SK-N-SH treated with all-trans-retinoic acid at 6 μM for 48 hours (cell line): ENCODE measurements at regions not wholly inside any gene's neighbourhood (a gene's known extent, or its start where the extent isn't known, plus 50 kb on each side); places are given as distances from the start of the nearest gene placed in this dataset.

ENCODE experiments used
- ATAC-seq: fragments of 200-7000 bp; cut with Tn5 transposase; 3 replicates; pipeline ENCODE4 v1.9.1; 2020; ENCODE audit warnings: mild to moderate bottlenecking, moderate library complexity
- ARNTL ChIP-seq: fragments of 450-650 bp; formaldehyde crosslinking; IDR thresholded peaks from 2 replicates; pipeline ENCODE4 v1.5.0; 2020; ENCODE audit warnings: low read depth, mild to moderate bottlenecking, moderate library complexity, borderline replicate concordance
- BACH2 ChIP-seq: fragments of 250-450 bp; sonication (Bioruptor Pico); IDR thresholded peaks from 2 replicates; pipeline ENCODE4 v1.9.0; 2021; ENCODE audit warnings: mild to moderate bottlenecking, borderline replicate concordance
- CSDC2 ChIP-seq: fragments of 250-450 bp; sonication (Bioruptor Pico); IDR thresholded peaks from 2 replicates; pipeline ENCODE4 v1.5.0; 2020; ENCODE audit warnings: mild to moderate bottlenecking, moderate library complexity
- ESRRG ChIP-seq: fragments of 250-450 bp; sonication (Bioruptor Pico); IDR thresholded peaks from 2 replicates; pipeline ENCODE4 v1.6.1; 2021; ENCODE audit warnings: mild to moderate bottlenecking
- GLIS3 ChIP-seq: fragments of 250-450 bp; sonication (Bioruptor Pico); IDR thresholded peaks from 2 replicates; pipeline ENCODE4 v1.5.0; 2020; ENCODE audit warnings: mild to moderate bottlenecking, moderate library complexity
- ISL1 ChIP-seq: fragments of 250-450 bp; sonication (Bioruptor Pico); IDR thresholded peaks from 2 replicates; pipeline ENCODE4 v2.1.2; 2022; ENCODE audit warnings: mild to moderate bottlenecking, moderate library complexity
- OSR1 ChIP-seq: fragments of 250-450 bp; sonication (Bioruptor Pico); IDR thresholded peaks from 2 replicates; pipeline ENCODE4 v1.8.0; 2022; ENCODE audit warnings: moderate library complexity, mild to moderate bottlenecking, inconsistent platforms
- PPARA ChIP-seq: fragments of 250-450 bp; sonication (Bioruptor Pico); IDR thresholded peaks from 2 replicates; pipeline ENCODE4 v1.5.0; 2020; ENCODE audit warnings: mild to moderate bottlenecking, borderline replicate concordance
- RARB ChIP-seq: fragments of 250-450 bp; sonication (Bioruptor Pico); IDR thresholded peaks from 2 replicates; pipeline ENCODE4 v1.8.0; 2021; ENCODE audit warnings: mild to moderate bottlenecking, moderate library complexity
- SNAI2 ChIP-seq: fragments of 250-450 bp; sonication (Bioruptor Pico); IDR thresholded peaks from 2 replicates; pipeline ENCODE4 v1.5.0; 2020; ENCODE audit warnings: mild to moderate bottlenecking, moderate library complexity
- TCF4 ChIP-seq: fragments of 250-450 bp; sonication (Bioruptor Pico); IDR thresholded peaks from 2 replicates; pipeline ENCODE4 v1.8.0; 2021; ENCODE audit warnings: mild to moderate bottlenecking, moderate library complexity, borderline replicate concordance
- TOX ChIP-seq: fragments of 250-450 bp; sonication (Bioruptor Pico); IDR thresholded peaks from 2 replicates; pipeline ENCODE4 v1.8.0; 2021; ENCODE audit warnings: mild to moderate bottlenecking, moderate library complexity, borderline replicate concordance
- ZC3H10 ChIP-seq: fragments of 250-450 bp; sonication (Bioruptor Pico); IDR thresholded peaks from 2 replicates; pipeline ENCODE4 v1.5.1; 2021; ENCODE audit warnings: mild to moderate bottlenecking, moderate library complexity
- ZFP3 ChIP-seq: fragments of 250-450 bp; sonication (Bioruptor Pico); IDR thresholded peaks from 2 replicates; pipeline ENCODE4 v1.5.0; 2020; ENCODE audit warnings: mild to moderate bottlenecking, moderate library complexity
- ZFP30 ChIP-seq: fragments of 450-650 bp; formaldehyde crosslinking; IDR thresholded peaks from 2 replicates; pipeline ENCODE4 v1.5.0; 2022; ENCODE audit warnings: mild to moderate bottlenecking, moderate library complexity
- ZNF565 ChIP-seq: fragments of 450-650 bp; formaldehyde crosslinking; conservative IDR thresholded peaks from 2 replicates; pipeline ENCODE4 v1.5.0; 2020; ENCODE audit warnings: low read depth, mild to moderate bottlenecking, moderate library complexity
- ZNF70 ChIP-seq: fragments of 450-650 bp; formaldehyde crosslinking; IDR thresholded peaks from 2 replicates; pipeline ENCODE4 v1.5.0; 2020; ENCODE audit warnings: mild to moderate bottlenecking, moderate library complexity
- ZNF8 ChIP-seq: fragments of 450-650 bp; formaldehyde crosslinking; IDR thresholded peaks from 2 replicates; pipeline ENCODE4 v1.5.0; 2020; ENCODE audit warnings: mild to moderate bottlenecking, moderate library complexity
- TF ChIP-seq, protein P1 (sequence below): fragments of 250-450 bp; sonication (Bioruptor Pico); IDR thresholded peaks from 2 replicates; pipeline ENCODE4 v1.8.0; 2020; ENCODE audit warnings: mild to moderate bottlenecking, moderate library complexity, borderline replicate concordance
- TF ChIP-seq, protein P2 (sequence below): fragments of 250-450 bp; sonication (Bioruptor Pico); IDR thresholded peaks from 2 replicates; pipeline ENCODE4 v1.8.0; 2021; ENCODE audit warnings: low read depth, mild to moderate bottlenecking, moderate library complexity, borderline replicate concordance
- TF ChIP-seq, protein P3 (sequence below): fragments of 250-450 bp; sonication (Bioruptor Pico); IDR thresholded peaks from 2 replicates; pipeline ENCODE4 v1.5.1; 2020; ENCODE audit warnings: low read depth, mild to moderate bottlenecking, moderate library complexity
- TF ChIP-seq, protein P4 (sequence below): fragments of 250-450 bp; sonication (Bioruptor Pico); IDR thresholded peaks from 2 replicates; pipeline ENCODE4 v1.5.0; 2020; ENCODE audit warnings: mild to moderate bottlenecking, moderate library complexity
- TF ChIP-seq, protein P5 (sequence below): fragments of 250-450 bp; sonication (Bioruptor Pico); IDR thresholded peaks from 2 replicates; pipeline ENCODE4 v1.5.1; 2021; ENCODE audit warnings: mild to moderate bottlenecking, moderate library complexity

DNA sequence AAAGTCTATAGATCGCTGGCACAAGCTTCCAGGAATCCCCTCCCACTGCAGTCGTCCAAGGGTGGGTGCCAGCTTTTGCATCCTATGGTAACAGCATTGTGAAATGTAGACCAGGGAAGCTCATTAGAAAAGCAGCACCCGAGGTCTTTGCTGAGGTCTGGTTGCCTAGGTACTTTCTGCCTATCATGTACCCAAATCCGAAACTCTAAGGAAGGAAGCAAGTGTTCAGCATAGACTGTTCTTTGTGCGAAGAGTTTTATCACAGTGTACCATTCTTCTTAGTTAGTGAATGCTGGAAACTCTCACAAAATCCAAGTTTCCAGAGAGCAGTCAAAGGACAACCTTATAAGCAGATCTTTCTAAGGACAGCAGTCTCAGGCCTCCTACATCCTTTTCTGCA, 1532.7 kb upstream of the TMEM132C start:
- no peak for ATAC-seq
- TF ChIP-seq SNAI2 (CRISPR knock-in tag) (no peak), ZNF70 (CRISPR knock-in tag) (no peak), RARB (CRISPR knock-in tag) (no peak), ZNF8 (no peak), PPARA (CRISPR knock-in tag) (no peak), CSDC2 (no peak), ESRRG (CRISPR knock-in tag) (no peak), TCF4 (no peak), OSR1 (CRISPR knock-in tag) (no peak)
- TF ChIP-seq, protein P1, sequence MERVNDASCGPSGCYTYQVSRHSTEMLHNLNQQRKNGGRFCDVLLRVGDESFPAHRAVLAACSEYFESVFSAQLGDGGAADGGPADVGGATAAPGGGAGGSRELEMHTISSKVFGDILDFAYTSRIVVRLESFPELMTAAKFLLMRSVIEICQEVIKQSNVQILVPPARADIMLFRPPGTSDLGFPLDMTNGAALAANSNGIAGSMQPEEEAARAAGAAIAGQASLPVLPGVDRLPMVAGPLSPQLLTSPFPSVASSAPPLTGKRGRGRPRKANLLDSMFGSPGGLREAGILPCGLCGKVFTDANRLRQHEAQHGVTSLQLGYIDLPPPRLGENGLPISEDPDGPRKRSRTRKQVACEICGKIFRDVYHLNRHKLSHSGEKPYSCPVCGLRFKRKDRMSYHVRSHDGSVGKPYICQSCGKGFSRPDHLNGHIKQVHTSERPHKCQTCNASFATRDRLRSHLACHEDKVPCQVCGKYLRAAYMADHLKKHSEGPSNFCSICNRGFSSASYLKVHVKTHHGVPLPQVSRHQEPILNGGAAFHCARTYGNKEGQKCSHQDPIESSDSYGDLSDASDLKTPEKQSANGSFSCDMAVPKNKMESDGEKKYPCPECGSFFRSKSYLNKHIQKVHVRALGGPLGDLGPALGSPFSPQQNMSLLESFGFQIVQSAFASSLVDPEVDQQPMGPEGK (CRISPR knock-in tag), result no peak
- TF ChIP-seq, protein P2, sequence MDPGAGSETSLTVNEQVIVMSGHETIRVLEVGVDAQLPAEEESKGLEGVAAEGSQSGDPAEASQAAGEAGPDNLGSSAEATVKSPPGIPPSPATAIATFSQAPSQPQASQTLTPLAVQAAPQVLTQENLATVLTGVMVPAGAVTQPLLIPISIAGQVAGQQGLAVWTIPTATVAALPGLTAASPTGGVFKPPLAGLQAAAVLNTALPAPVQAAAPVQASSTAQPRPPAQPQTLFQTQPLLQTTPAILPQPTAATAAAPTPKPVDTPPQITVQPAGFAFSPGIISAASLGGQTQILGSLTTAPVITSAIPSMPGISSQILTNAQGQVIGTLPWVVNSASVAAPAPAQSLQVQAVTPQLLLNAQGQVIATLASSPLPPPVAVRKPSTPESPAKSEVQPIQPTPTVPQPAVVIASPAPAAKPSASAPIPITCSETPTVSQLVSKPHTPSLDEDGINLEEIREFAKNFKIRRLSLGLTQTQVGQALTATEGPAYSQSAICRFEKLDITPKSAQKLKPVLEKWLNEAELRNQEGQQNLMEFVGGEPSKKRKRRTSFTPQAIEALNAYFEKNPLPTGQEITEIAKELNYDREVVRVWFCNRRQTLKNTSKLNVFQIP (CRISPR knock-in tag), result no peak
- TF ChIP-seq, protein P3, sequence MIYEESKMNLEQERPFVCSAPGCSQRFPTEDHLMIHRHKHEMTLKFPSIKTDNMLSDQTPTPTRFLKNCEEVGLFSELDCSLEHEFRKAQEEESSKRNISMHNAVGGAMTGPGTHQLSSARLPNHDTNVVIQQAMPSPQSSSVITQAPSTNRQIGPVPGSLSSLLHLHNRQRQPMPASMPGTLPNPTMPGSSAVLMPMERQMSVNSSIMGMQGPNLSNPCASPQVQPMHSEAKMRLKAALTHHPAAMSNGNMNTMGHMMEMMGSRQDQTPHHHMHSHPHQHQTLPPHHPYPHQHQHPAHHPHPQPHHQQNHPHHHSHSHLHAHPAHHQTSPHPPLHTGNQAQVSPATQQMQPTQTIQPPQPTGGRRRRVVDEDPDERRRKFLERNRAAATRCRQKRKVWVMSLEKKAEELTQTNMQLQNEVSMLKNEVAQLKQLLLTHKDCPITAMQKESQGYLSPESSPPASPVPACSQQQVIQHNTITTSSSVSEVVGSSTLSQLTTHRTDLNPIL (CRISPR knock-in tag), result no peak

DNA sequence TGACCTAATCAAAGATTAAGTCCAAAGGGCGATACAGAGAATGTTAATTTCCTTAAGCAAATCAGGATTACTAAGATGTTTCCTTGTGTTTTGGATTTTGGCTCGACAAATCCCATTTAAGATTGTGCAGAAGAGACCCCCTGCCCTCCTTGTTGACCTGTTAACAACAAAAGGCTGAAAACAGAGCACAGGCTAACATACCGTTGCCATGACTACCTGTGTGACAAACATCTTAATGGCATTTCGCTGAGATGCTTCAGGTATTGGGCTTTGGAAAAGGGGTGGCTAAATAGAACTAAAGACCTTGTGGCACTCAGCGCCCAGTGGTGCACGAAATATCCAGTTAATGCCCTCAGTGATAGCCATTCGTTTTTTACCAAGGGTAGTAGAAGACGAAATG, 1532.3 kb upstream of the TMEM132C start:
- no peak for ATAC-seq
- TF ChIP-seq BACH2 (CRISPR knock-in tag), result no peak
- TF ChIP-seq TOX (CRISPR knock-in tag), result no peak
- TF ChIP-seq, protein P3 (CRISPR knock-in tag), result no peak
- no peak for TF ChIP-seq ZNF8
- TF ChIP-seq CSDC2, result no peak
- no peak for TF ChIP-seq ZC3H10
- no peak for TF ChIP-seq RARB (CRISPR knock-in tag)
- no peak for TF ChIP-seq ZFP3
- no peak for TF ChIP-seq ESRRG (CRISPR knock-in tag)
- no peak for TF ChIP-seq SNAI2 (CRISPR knock-in tag)
- TF ChIP-seq OSR1 (CRISPR knock-in tag), result no peak
- no peak for TF ChIP-seq ARNTL (CRISPR knock-in tag)
- no peak for TF ChIP-seq ZFP30
- no peak for TF ChIP-seq TCF4
- no peak for TF ChIP-seq GLIS3 (CRISPR knock-in tag)
- TF ChIP-seq ISL1 (CRISPR knock-in tag), result no peak
- TF ChIP-seq, protein P4, sequence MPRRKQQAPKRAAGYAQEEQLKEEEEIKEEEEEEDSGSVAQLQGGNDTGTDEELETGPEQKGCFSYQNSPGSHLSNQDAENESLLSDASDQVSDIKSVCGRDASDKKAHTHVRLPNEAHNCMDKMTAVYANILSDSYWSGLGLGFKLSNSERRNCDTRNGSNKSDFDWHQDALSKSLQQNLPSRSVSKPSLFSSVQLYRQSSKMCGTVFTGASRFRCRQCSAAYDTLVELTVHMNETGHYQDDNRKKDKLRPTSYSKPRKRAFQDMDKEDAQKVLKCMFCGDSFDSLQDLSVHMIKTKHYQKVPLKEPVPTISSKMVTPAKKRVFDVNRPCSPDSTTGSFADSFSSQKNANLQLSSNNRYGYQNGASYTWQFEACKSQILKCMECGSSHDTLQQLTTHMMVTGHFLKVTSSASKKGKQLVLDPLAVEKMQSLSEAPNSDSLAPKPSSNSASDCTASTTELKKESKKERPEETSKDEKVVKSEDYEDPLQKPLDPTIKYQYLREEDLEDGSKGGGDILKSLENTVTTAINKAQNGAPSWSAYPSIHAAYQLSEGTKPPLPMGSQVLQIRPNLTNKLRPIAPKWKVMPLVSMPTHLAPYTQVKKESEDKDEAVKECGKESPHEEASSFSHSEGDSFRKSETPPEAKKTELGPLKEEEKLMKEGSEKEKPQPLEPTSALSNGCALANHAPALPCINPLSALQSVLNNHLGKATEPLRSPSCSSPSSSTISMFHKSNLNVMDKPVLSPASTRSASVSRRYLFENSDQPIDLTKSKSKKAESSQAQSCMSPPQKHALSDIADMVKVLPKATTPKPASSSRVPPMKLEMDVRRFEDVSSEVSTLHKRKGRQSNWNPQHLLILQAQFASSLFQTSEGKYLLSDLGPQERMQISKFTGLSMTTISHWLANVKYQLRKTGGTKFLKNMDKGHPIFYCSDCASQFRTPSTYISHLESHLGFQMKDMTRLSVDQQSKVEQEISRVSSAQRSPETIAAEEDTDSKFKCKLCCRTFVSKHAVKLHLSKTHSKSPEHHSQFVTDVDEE (CRISPR knock-in tag), result no peak

DNA sequence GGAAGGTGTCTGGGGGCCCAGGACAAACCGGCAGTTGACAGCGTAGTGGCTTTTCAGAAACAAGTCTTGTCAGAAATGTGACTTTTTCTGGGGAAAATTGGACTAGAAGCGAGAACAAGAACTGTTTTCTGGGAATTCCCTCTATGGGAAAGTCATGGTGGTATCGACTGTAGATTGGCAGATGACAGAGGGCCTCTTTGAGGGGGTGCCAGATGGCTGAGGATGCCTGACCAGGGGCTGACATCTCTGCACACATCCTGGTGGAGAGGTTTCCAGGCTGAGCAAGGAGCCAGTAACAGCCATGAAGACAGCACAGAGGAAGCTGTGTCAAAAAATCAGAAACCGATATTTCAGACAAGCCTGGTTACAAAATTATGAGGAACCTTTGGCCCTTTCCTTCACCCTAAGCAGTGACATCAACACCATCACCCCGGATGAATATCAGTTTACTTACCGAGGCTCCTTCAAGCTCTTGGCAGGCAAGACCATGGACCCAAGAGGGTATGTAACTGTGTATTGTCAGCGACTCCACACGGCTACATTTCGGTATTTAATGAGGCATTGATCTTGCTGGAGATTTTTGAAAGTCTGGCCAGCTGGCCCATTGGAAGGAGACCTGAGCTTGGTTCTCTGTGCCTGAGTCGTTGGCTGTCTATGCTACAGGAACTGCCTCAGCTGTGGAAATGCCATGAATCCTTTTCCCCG, 1525.3 kb upstream of the TMEM132C start:
- ATAC-seq, result no peak
- TF ChIP-seq OSR1 (CRISPR knock-in tag) (no peak), GLIS3 (CRISPR knock-in tag) (no peak), ZNF565 (CRISPR knock-in tag) (no peak), BACH2 (CRISPR knock-in tag) (no peak), TOX (CRISPR knock-in tag) (no peak), ZFP3 (no peak), ZC3H10 (no peak), ISL1 (CRISPR knock-in tag) (no peak), TCF4 (no peak), ARNTL (CRISPR knock-in tag) (no peak), CSDC2 (no peak), ZNF8 (no peak)
- TF ChIP-seq, protein P4 (CRISPR knock-in tag), result no peak
- TF ChIP-seq, protein P5, sequence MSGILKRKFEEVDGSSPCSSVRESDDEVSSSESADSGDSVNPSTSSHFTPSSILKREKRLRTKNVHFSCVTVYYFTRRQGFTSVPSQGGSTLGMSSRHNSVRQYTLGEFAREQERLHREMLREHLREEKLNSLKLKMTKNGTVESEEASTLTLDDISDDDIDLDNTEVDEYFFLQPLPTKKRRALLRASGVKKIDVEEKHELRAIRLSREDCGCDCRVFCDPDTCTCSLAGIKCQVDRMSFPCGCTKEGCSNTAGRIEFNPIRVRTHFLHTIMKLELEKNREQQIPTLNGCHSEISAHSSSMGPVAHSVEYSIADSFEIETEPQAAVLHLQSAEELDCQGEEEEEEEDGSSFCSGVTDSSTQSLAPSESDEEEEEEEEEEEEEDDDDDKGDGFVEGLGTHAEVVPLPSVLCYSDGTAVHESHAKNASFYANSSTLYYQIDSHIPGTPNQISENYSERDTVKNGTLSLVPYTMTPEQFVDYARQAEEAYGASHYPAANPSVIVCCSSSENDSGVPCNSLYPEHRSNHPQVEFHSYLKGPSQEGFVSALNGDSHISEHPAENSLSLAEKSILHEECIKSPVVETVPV, result no peak
